SK-N-SH (cell line): ENCODE measurements at regions not wholly inside any gene's neighbourhood (a gene's known extent, or its start where the extent isn't known, plus 50 kb on each side); places are given as distances from the start of the nearest gene placed in this dataset.

ENCODE experiments used
- CTCF ChIA-PET: fragments of 300-600, 350-600 bp; formaldehyde crosslinking; extraction: SDS; loops from one replicate; lab custom pipeline; 2021; lab: Yijun Ruan, JAX
- POLR2A ChIA-PET: fragments of 350-600 bp; sonication (Branson Sonifier 250); formaldehyde crosslinking; extraction: SDS; loops from one replicate; lab custom pipeline; 2020; ENCODE audit warnings: antibody characterized with exemption, inconsistent platforms; lab: Yijun Ruan, JAX
- DNase-seq: peaks from one replicate; pipeline ENCODE4 v3.0.0; 2012
- H2AFZ ChIP-seq: fragments of 200-600 bp; sonication (generic); 2 replicates; pipeline ENCODE4 v1.8.1; 2016; ENCODE audit warnings: antibody characterized with exemption, mild to moderate bottlenecking, low read depth
- H3F3A ChIP-seq: fragments of 200-600 bp; sonication (generic); replicated peaks from 2 replicates; pipeline ENCODE3; 2016; ENCODE audit warnings: antibody characterized with exemption, mild to moderate bottlenecking; ENCODE audit not compliant: insufficient read depth
- H3K27ac ChIP-seq, 2 experiments: fragments of 200-500 bp in 1 of 2; fragments of 200-600 bp in 1 of 2; sonication (Bioruptor generic) in 1 of 2; sonication (generic), shearing (Covaris generic) in 1 of 2; 2 replicates each; pipeline versions ENCODE4 v1.5.1 to v1.6.1; 2014 to 2016; ENCODE audit warnings: low read depth in 2 of 2, inconsistent platforms in 1 of 2, low read length in 1 of 2, mild to moderate bottlenecking in 1 of 2, mixed read lengths in 1 of 2
- H3K27me3 ChIP-seq: fragments of 200-600 bp; sonication (generic), shearing (Covaris generic); 2 replicates; pipeline ENCODE4 v1.6.1; 2016; ENCODE audit warnings: mixed run types; ENCODE audit not compliant: insufficient read depth
- H3K36me3 ChIP-seq, 2 experiments: fragments of 200-500 bp in 1 of 2; fragments of 200-600 bp in 1 of 2; sonication (Bioruptor generic) in 1 of 2; sonication (generic) in 1 of 2; replicated peaks in 1 of 2; 2 replicates each; pipeline versions ENCODE3 to v1.5.1; 2014 to 2016; ENCODE audit warnings: low read length in 1 of 2, mild to moderate bottlenecking in 1 of 2; ENCODE audit not compliant: insufficient read depth in 2 of 2, control insufficient read depth in 1 of 2
- H3K4me1 ChIP-seq, 2 experiments: fragments of 200-500 bp in 1 of 2; fragments of 200-600 bp in 1 of 2; sonication (Bioruptor generic) in 1 of 2; sonication (generic), shearing (Covaris generic) in 1 of 2; 2 replicates each; pipeline versions ENCODE4 v1.5.1 to v1.6.1; 2014 to 2016; ENCODE audit warnings: low read depth in 1 of 2, low read length in 1 of 2, mixed run types in 1 of 2; ENCODE audit not compliant: insufficient read depth in 2 of 2, control insufficient read depth in 1 of 2
- H3K4me2 ChIP-seq: fragments of 200-600 bp; sonication (generic), shearing (Covaris generic); 2 replicates; pipeline ENCODE4 v1.6.1; 2017; ENCODE audit warnings: mixed run types
- H3K4me3 ChIP-seq, 2 experiments: fragments of 200-500 bp in 1 of 2; fragments of 200-600 bp in 1 of 2; sonication (Bioruptor generic) in 1 of 2; sonication (generic), shearing (Covaris generic) in 1 of 2; 2 replicates each; pipeline versions ENCODE4 v1.5.1 to v1.8.1; 2014 to 2016; ENCODE audit warnings: low read depth in 2 of 2, inconsistent platforms in 1 of 2, low read length in 1 of 2, mild to moderate bottlenecking in 1 of 2, mixed read lengths in 1 of 2, moderate library complexity in 1 of 2
- H3K79me2 ChIP-seq: fragments of 200-600 bp; sonication (generic); 2 replicates; pipeline ENCODE4 v1.8.1; 2017; ENCODE audit warnings: mild to moderate bottlenecking; ENCODE audit not compliant: insufficient read depth
- H3K9ac ChIP-seq: fragments of 200-600 bp; sonication (generic); 2 replicates; pipeline ENCODE4 v1.6.1; 2017; ENCODE audit warnings: mixed run types
- H3K9me2 ChIP-seq: fragments of 200-600 bp; sonication (generic); 2 replicates; pipeline ENCODE4 v1.6.1; 2017; ENCODE audit warnings: mixed run types
- H3K9me3 ChIP-seq: fragments of 200-600 bp; sonication (generic); 2 replicates; pipeline ENCODE4 v1.6.1; 2017; ENCODE audit warnings: mixed run types, mild to moderate bottlenecking, moderate library complexity
- H4K20me1 ChIP-seq: fragments of 200-600 bp; sonication (generic); 2 replicates; pipeline ENCODE4 v1.6.1; 2017; ENCODE audit warnings: mild to moderate bottlenecking, mixed run types; ENCODE audit not compliant: insufficient read depth
- ELF1 ChIP-seq: IDR thresholded peaks from 2 replicates; pipeline ENCODE4 v1.4.0; 2012
- EP300 ChIP-seq, 2 experiments: IDR thresholded peaks; 2 replicates each; pipeline versions ENCODE4 v1.4.0 to v1.6.1; 2012; ENCODE audit warnings: borderline replicate concordance in 1 of 2, low read depth in 1 of 2, low read length in 1 of 2
- FOSL2 ChIP-seq: IDR thresholded peaks from 2 replicates; pipeline ENCODE4 v1.4.0; 2012; ENCODE audit warnings: low read depth, mild to moderate bottlenecking, moderate library complexity, borderline replicate concordance
- FOXM1 ChIP-seq: IDR thresholded peaks from 2 replicates; pipeline ENCODE4 v1.4.0; 2012; ENCODE audit warnings: low read depth, mild to moderate bottlenecking
- GATA2 ChIP-seq: sonication (generic); formaldehyde crosslinking; IDR thresholded peaks from 2 replicates; pipeline ENCODE4 v1.5.0; 2020; ENCODE audit warnings: mild to moderate bottlenecking, missing genetic modification reagents
- MEF2A ChIP-seq: IDR thresholded peaks from 2 replicates; pipeline ENCODE4 v1.4.0; 2012; ENCODE audit warnings: low read depth, borderline replicate concordance
- NFIC ChIP-seq: IDR thresholded peaks from 2 replicates; pipeline ENCODE4 v1.4.0; 2012; ENCODE audit warnings: borderline replicate concordance
- NRF1 ChIP-seq: IDR thresholded peaks from 2 replicates; pipeline ENCODE4 v1.6.1; 2012; ENCODE audit warnings: low read depth, mild to moderate bottlenecking, low read length
- RAD21 ChIP-seq: IDR thresholded peaks from 2 replicates; pipeline ENCODE4 v1.6.1; 2012; ENCODE audit warnings: mild to moderate bottlenecking, low read length
- RCOR1 ChIP-seq: fragments of 150-350 bp; IDR thresholded peaks from 2 replicates; pipeline ENCODE4 v1.6.1; 2017; ENCODE audit warnings: antibody characterized with exemption, low read length
- REST ChIP-seq: IDR thresholded peaks from 2 replicates; pipeline ENCODE4 v1.6.1; 2012; ENCODE audit warnings: mild to moderate bottlenecking, low read depth, low read length, moderate library complexity
- RFX5 ChIP-seq: IDR thresholded peaks from 2 replicates; pipeline ENCODE4 v1.6.1; 2012; ENCODE audit warnings: mild to moderate bottlenecking, improper control_type of control experiment, low read length
- RXRA ChIP-seq: IDR thresholded peaks from 2 replicates; pipeline ENCODE4 v1.4.0; 2012; ENCODE audit warnings: low read depth, mild to moderate bottlenecking, borderline replicate concordance
- SIN3A ChIP-seq: IDR thresholded peaks from 2 replicates; pipeline ENCODE4 v1.6.1; 2012; ENCODE audit warnings: low read depth, mild to moderate bottlenecking, low read length, moderate library complexity, borderline replicate concordance
- SMC3 ChIP-seq: IDR thresholded peaks from 2 replicates; pipeline ENCODE4 v1.6.1; 2012; ENCODE audit warnings: low read depth, low read length, improper control_type of control experiment
- TAF1 ChIP-seq: IDR thresholded peaks from 2 replicates; pipeline ENCODE4 v1.6.1; 2012; ENCODE audit warnings: low read depth, mild to moderate bottlenecking, low read length, moderate library complexity, borderline replicate concordance
- TEAD4 ChIP-seq: IDR thresholded peaks from 2 replicates; pipeline ENCODE4 v1.4.0; 2012; ENCODE audit warnings: mild to moderate bottlenecking, borderline replicate concordance; ENCODE audit not compliant: insufficient read depth
- USF1 ChIP-seq: IDR thresholded peaks from 2 replicates; pipeline ENCODE4 v1.4.0; 2012; ENCODE audit warnings: low read depth, borderline replicate concordance
- YY1 ChIP-seq: IDR thresholded peaks from 2 replicates; pipeline ENCODE4 v1.4.0; 2012; ENCODE audit warnings: low read depth, mild to moderate bottlenecking
- ZBTB33 ChIP-seq: IDR thresholded peaks from 2 replicates; pipeline ENCODE4 v1.4.0; 2012; ENCODE audit warnings: low read depth, borderline replicate concordance
- WGBS: methylation state at CpG from one replicate; pipeline ENCODE4 v1.1.6; 2017; ENCODE audit warnings: low lambda C conversion rate; 5-methylcytosine and 5-hydroxymethylcytosine counted together

- POLR2A ChIA-PET, result no interaction called here
- no peaks in the 10 kb centered on the region for H4K20me1 ChIP-seq
- no peaks in the 10 kb centered on the region for H3K9me2 ChIP-seq
- no peak overlapping the region for H3K27ac ChIP-seq
- no peaks in the 10 kb centered on the region for H3K79me2 ChIP-seq
- H3K36me3 ChIP-seq, result no peaks in the 10 kb centered on the region
- no peaks in the 10 kb centered on the region for H3F3A ChIP-seq
- H3K9me3 ChIP-seq, result no peaks in the 10 kb centered on the region
- H3K4me2 ChIP-seq, result no peak overlapping the region
- TF ChIP-seq ZBTB33, result no peak
- no peak for TF ChIP-seq FOSL2
- no peak for TF ChIP-seq TEAD4
- TF ChIP-seq MEF2A, result no peak
- TF ChIP-seq SMC3, result no peak
- TF ChIP-seq RFX5, result no peak
- TF ChIP-seq FOXM1, result no peak
- no peak overlapping the region for H3K4me3 ChIP-seq
- DNase-seq, result no peak
- CTCF ChIA-PET, result no interaction called here
- no peaks in the 10 kb centered on the region for H3K27me3 ChIP-seq
- no peak overlapping the region for H2AFZ ChIP-seq
- H3K9ac ChIP-seq, result no peak overlapping the region
- 0 out of 4 replicates have a peak, but pooled peaks cover 0 to 3% of the 10 kb centered on the region in 2 experiments for H3K4me1 ChIP-seq
- 91% methylated on average over 4 of the region's 4 CpGs for WGBS
Measured at GRCh38 chr2:181394741-181395437, 62.3 kb upstream of the ITGA4 start.

GRCh38 chr2:181395851-181396250 is 61.3 kb upstream of the ITGA4 start:
- CTCF ChIA-PET, result interaction anchor here (1.2 kb wide), 1 partner anchor 17 kb away, joined by 3 read pairs; no protein-coding TSS in a partner anchor
- H3K4me3 ChIP-seq, result no peak overlapping the region
- DNase-seq, result no peak
- WGBS, result 56% methylated on average over 2 of the region's 2 CpGs
- H3K9me3 ChIP-seq, result no peaks in the 10 kb centered on the region
- POLR2A ChIA-PET, result no interaction called here
- H3K9ac ChIP-seq, result no peak overlapping the region
- H3K27ac ChIP-seq, result no peak overlapping the region
- no peaks in the 10 kb centered on the region for H4K20me1 ChIP-seq
- H3K79me2 ChIP-seq, result no peaks in the 10 kb centered on the region
- no peaks in the 10 kb centered on the region for H3F3A ChIP-seq
- H3K4me1 ChIP-seq, result 0 out of 4 replicates have a peak, but pooled peaks cover 0 to 3% of the 10 kb centered on the region in 2 experiments
- no peaks in the 10 kb centered on the region for H3K9me2 ChIP-seq
- H3K27me3 ChIP-seq, result no peaks in the 10 kb centered on the region
- no peak overlapping the region for H3K4me2 ChIP-seq
- no peaks in the 10 kb centered on the region for H3K36me3 ChIP-seq
- H2AFZ ChIP-seq, result no peak overlapping the region
- TF ChIP-seq NRF1 (no peak), REST (no peak), YY1 (no peak), RAD21 (no peak), RCOR1 (no peak), SMC3 (no peak), TAF1 (no peak), ELF1 (no peak), RXRA (no peak), ZBTB33 (no peak), SIN3A (no peak), GATA2 (no peak), USF1 (no peak), RFX5 (no peak), EP300 (IDR thresholded peaks at IDR 0.05; ENCODE audit: borderline replicate concordance in 1 of 2, low read depth in 1 of 2, low read length in 1 of 2) (no peak), NFIC (no peak)
